Mesendoderm (in vitro differentiated cells): ENCODE measurements at regions not wholly inside any gene's neighbourhood (a gene's known extent, or its start where the extent isn't known, plus 50 kb on each side); places are given as distances from the start of the nearest gene placed in this dataset.

Experiments used
- DNase-seq: peaks from one replicate; pipeline ENCODE4 v3.0.0; 2013
- H2AK5ac ChIP-seq: 2 replicates; pipeline ENCODE4 v1.6.1; 2013; ENCODE audit warnings: low read length, inconsistent platforms
- H2BK120ac ChIP-seq: 2 replicates; pipeline ENCODE4 v1.6.1; 2013; ENCODE audit warnings: low read depth, mild to moderate bottlenecking, low read length, moderate library complexity, mixed read lengths
- H2BK15ac ChIP-seq: replicated peaks from 2 replicates; pipeline ENCODE4 v1.6.1; 2013; ENCODE audit warnings: low read depth, mild to moderate bottlenecking, moderate library complexity
- H2BK5ac ChIP-seq: 2 replicates; pipeline ENCODE4 v1.6.1; 2013; ENCODE audit warnings: low read length, inconsistent platforms
- H3K18ac ChIP-seq: 2 replicates; pipeline ENCODE4 v1.6.1; 2013; ENCODE audit warnings: mild to moderate bottlenecking, low read length, mixed read lengths
- H3K23ac ChIP-seq: one replicate; pipeline ENCODE4 v1.6.1; 2013; ENCODE audit warnings: low read length
- H3K27ac ChIP-seq: 2 replicates; pipeline ENCODE4 v1.5.1; 2013; ENCODE audit warnings: low read depth, mild to moderate bottlenecking, inconsistent platforms, low read length, moderate library complexity
- H3K27me3 ChIP-seq: 2 replicates; pipeline ENCODE4 v1.6.1; 2013; ENCODE audit warnings: low read length, control low read depth, mild to moderate bottlenecking, inconsistent platforms; ENCODE audit not compliant: insufficient read depth, poor library complexity
- H3K36me3 ChIP-seq: 2 replicates; pipeline ENCODE4 v1.6.1; 2013; ENCODE audit warnings: low read length, inconsistent platforms; ENCODE audit not compliant: control insufficient read depth, insufficient read depth
- H3K4ac ChIP-seq: one replicate; pipeline ENCODE4 v1.6.1; 2013; ENCODE audit warnings: low read depth, mild to moderate bottlenecking, low read length, moderate library complexity
- H3K4me1 ChIP-seq: 2 replicates; pipeline ENCODE4 v1.6.1; 2013; ENCODE audit warnings: low read depth, low read length, inconsistent platforms; ENCODE audit not compliant: control insufficient read depth
- H3K4me2 ChIP-seq: 2 replicates; pipeline ENCODE4 v1.6.1; 2013; ENCODE audit warnings: low read length
- H3K4me3 ChIP-seq: 2 replicates; pipeline ENCODE4 v1.5.1; 2013; ENCODE audit warnings: mild to moderate bottlenecking, low read length
- H3K56ac ChIP-seq: one replicate; pipeline ENCODE4 v1.6.1; 2013; ENCODE audit warnings: low read length
- H3K79me1 ChIP-seq: 2 replicates; pipeline ENCODE4 v1.6.1; 2013; ENCODE audit warnings: low read length, inconsistent platforms
- H3K79me2 ChIP-seq: 2 replicates; pipeline ENCODE4 v1.6.1; 2013; ENCODE audit warnings: mild to moderate bottlenecking, low read length; ENCODE audit not compliant: control insufficient read depth, insufficient read depth
- H3K9ac ChIP-seq: 2 replicates; pipeline ENCODE4 v1.6.1; 2013; ENCODE audit warnings: low read length, inconsistent platforms
- H4K5ac ChIP-seq: one replicate; pipeline ENCODE4 v1.6.1; 2013; ENCODE audit warnings: low read length
- H4K8ac ChIP-seq: one replicate; pipeline ENCODE4 v1.6.1; 2013; ENCODE audit warnings: low read depth, mild to moderate bottlenecking, control low read depth, low read length, moderate library complexity
- WGBS: extraction: QIAGEN DNeasy Blood & Tissue Kit; methylation state at CpG from one replicate; pipeline ENCODE4 v1.1.7; 2013; ENCODE audit warnings: low lambda C conversion rate, missing lambda C conversion rate; ENCODE audit not compliant: insufficient coverage; ENCODE audit errors: extremely low coverage; 5-methylcytosine and 5-hydroxymethylcytosine counted together

- Histone ChIP-seq H3K27ac (no peak overlapping the region), H3K36me3 (no peaks in the 10 kb centered on the region), H3K79me2 (no peaks in the 10 kb centered on the region), H2AK5ac (no peak overlapping the region), H3K18ac (peak overlapping the region; percentile 39), H4K8ac (no peak overlapping the region), H3K4ac (no peak overlapping the region), H2BK5ac (no peak overlapping the region), H3K23ac (no peak overlapping the region), H3K9ac (no peak overlapping the region), H3K4me2 (no peak overlapping the region), H2BK120ac (no peak overlapping the region), H3K27me3 (no peaks in the 10 kb centered on the region), H3K56ac (no peak overlapping the region), H2BK15ac (no peak overlapping the region), H3K4me3 (no peak overlapping the region), H3K4me1 (no peaks in the 10 kb centered on the region), H4K5ac (no peak overlapping the region), H3K79me1 (no peaks in the 10 kb centered on the region)
- WGBS = no CpG with 5 or more reads among the region's 14 CpGs
- DNase-seq = no peak
Measured at GRCh38 chr5:88539693-88540365, 271.2 kb upstream of the TMEM161B start.

GRCh38 chr5:88539026-88539425 is 270.4 kb upstream of the TMEM161B start:
- no CpG with 5 or more reads among the region's 4 CpGs for WGBS
- Histone ChIP-seq H3K4ac (no peak overlapping the region), H2AK5ac (no peak overlapping the region), H3K79me2 (no peaks in the 10 kb centered on the region), H3K56ac (no peak overlapping the region), H2BK5ac (no peak overlapping the region), H3K4me3 (no peak overlapping the region), H3K36me3 (no peaks in the 10 kb centered on the region), H3K9ac (no peak overlapping the region), H3K79me1 (no peaks in the 10 kb centered on the region), H2BK120ac (no peak overlapping the region), H3K27me3 (no peaks in the 10 kb centered on the region), H2BK15ac (no peak overlapping the region), H3K4me1 (no peaks in the 10 kb centered on the region), H3K4me2 (no peak overlapping the region), H4K8ac (no peak overlapping the region), H3K23ac (no peak overlapping the region), H4K5ac (no peak overlapping the region), H3K27ac (no peak overlapping the region), H3K18ac (no peak overlapping the region)
- DNase-seq = no peak

GRCh38 chr5:88536146-88536545 is 267.5 kb upstream of the TMEM161B start:
- Histone ChIP-seq H3K56ac (no peak overlapping the region), H3K9ac (no peak overlapping the region), H3K4me2 (no peak overlapping the region), H2BK5ac (no peak overlapping the region), H3K4me3 (no peak overlapping the region), H2BK15ac (no peak overlapping the region), H3K23ac (no peak overlapping the region), H3K27me3 (no peaks in the 10 kb centered on the region), H3K4me1 (no peaks in the 10 kb centered on the region), H3K18ac (no peak overlapping the region), H2BK120ac (no peak overlapping the region), H3K36me3 (no peaks in the 10 kb centered on the region), H3K27ac (no peak overlapping the region), H3K79me1 (no peaks in the 10 kb centered on the region), H3K79me2 (no peaks in the 10 kb centered on the region), H4K8ac (no peak overlapping the region), H2AK5ac (no peak overlapping the region), H4K5ac (no peak overlapping the region), H3K4ac (no peak overlapping the region)
- DNase-seq = no peak
- no CpG with 5 or more reads among the region's 3 CpGs for WGBS

- Histone ChIP-seq H3K79me1 (no peaks in the 10 kb centered on the region), H2BK15ac (no peak overlapping the region), H3K36me3 (no peaks in the 10 kb centered on the region), H3K4me2 (no peak overlapping the region), H3K56ac (no peak overlapping the region), H4K5ac (no peak overlapping the region), H3K18ac (no peak overlapping the region), H3K4ac (no peak overlapping the region), H4K8ac (no peak overlapping the region), H3K4me3 (no peak overlapping the region), H2BK5ac (no peak overlapping the region), H3K27me3 (no peaks in the 10 kb centered on the region), H3K79me2 (no peaks in the 10 kb centered on the region), H3K23ac (no peak overlapping the region), H3K9ac (no peak overlapping the region), H2BK120ac (no peak overlapping the region), H2AK5ac (no peak overlapping the region), H3K4me1 (no peaks in the 10 kb centered on the region), H3K27ac (no peak overlapping the region)
- WGBS = no CpG with 5 or more reads among the region's 3 CpGs
- DNase-seq = no peak
Measured at GRCh38 chr5:88524941-88525340, 256.3 kb upstream of the TMEM161B start.

- no peak overlapping the region for H3K4me3 ChIP-seq
- no peak for DNase-seq
- no peak overlapping the region for H3K9ac ChIP-seq
- no peak overlapping the region for H3K4ac ChIP-seq
- no peak overlapping the region for H3K23ac ChIP-seq
- no peak overlapping the region for H3K56ac ChIP-seq
- H3K36me3 ChIP-seq = no peaks in the 10 kb centered on the region
- no peak overlapping the region for H2AK5ac ChIP-seq
- no peak overlapping the region for H2BK15ac ChIP-seq
- H3K79me2 ChIP-seq = no peaks in the 10 kb centered on the region
- H3K79me1 ChIP-seq = no peaks in the 10 kb centered on the region
- H2BK120ac ChIP-seq = no peak overlapping the region
- no peak overlapping the region for H4K8ac ChIP-seq
- no peak overlapping the region for H4K5ac ChIP-seq
- H2BK5ac ChIP-seq = no peak overlapping the region
- H3K4me2 ChIP-seq = no peak overlapping the region
- H3K4me1 ChIP-seq = no peaks in the 10 kb centered on the region
- H3K27ac ChIP-seq = no peak overlapping the region
- H3K27me3 ChIP-seq = no peaks in the 10 kb centered on the region
- H3K18ac ChIP-seq = no peak overlapping the region
Measured at GRCh38 chr5:88519066-88519465, 250.4 kb upstream of the TMEM161B start.
